Left ventricle myocardium superior (tissue), 1 donor: ENCODE measurements at regions not wholly inside any gene's neighbourhood (a gene's known extent, or its start where the extent isn't known, plus 50 kb on each side); places are given as distances from the start of the nearest gene placed in this dataset.

ENCODE experiments used
- ATAC-seq: fragments of 200-7000 bp; cut with Tn5 transposase; one replicate; pipeline ENCODE4 v1.9.1; 2020; ENCODE audit warnings: mild to moderate bottlenecking, moderate library complexity
- DNase-seq: peaks from one replicate; pipeline ENCODE4 v3.0.0-alpha.2; 2020
- intact Hi-C: fragments of 100-400 bp; cut with micrococcal nuclease; formaldehyde crosslinking; loops from one replicate; pipeline ENCODE4 v1.11.0; 2022
- donor health status: DM: no; HTN: yes; CAD: no; lungs with severe emphysema.

DNA sequence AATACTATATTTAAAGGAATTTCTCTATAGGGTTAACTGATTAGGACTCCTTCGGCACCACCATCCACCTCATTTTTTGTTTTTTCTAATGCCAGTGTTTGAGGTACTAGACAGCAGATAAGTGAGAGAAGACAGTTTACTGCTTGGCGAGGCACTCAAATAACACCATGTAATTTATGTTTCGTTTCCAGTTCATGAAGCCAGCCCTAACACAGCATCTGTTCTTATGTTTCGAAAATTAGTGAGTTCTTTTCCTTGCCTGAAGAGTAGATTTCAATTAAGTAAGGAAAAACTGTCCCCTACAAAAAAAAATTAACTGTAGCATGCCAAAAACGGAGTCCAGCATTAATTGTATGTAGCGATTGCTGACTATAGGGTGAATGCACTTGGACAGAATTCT, 409.1 kb downstream of the TBC1D4 start:
- DNase-seq (no peak), ATAC-seq (no peak)
- intact Hi-C loops, result no loop called here

GRCh38 chr13:75072368-75072767, 409.6 kb downstream of the TBC1D4 start:
- ATAC-seq, result no peak
- intact Hi-C loops, result no loop called here

GRCh38 chr13:75071796-75072195, 410.2 kb downstream of the TBC1D4 start:
- DNase-seq, result no peak
- intact Hi-C loops, result no loop called here
- no peak for ATAC-seq

More at GRCh38 chr13:75072368-75072767, 409.6 kb downstream of the TBC1D4 start:
- no peak for DNase-seq

- no peak for DNase-seq
- ATAC-seq, result no peak
- intact Hi-C loops, result no loop called here
These were observed 410.6 kb downstream of the TBC1D4 start for GRCh38 chr13:75071395-75071794.

- ATAC-seq, result no peak
- no peak for DNase-seq
- intact Hi-C loops, result no loop called here
These were observed 420.1 kb downstream of the TBC1D4 start for GRCh38 chr13:75061909-75062308.

DNA sequence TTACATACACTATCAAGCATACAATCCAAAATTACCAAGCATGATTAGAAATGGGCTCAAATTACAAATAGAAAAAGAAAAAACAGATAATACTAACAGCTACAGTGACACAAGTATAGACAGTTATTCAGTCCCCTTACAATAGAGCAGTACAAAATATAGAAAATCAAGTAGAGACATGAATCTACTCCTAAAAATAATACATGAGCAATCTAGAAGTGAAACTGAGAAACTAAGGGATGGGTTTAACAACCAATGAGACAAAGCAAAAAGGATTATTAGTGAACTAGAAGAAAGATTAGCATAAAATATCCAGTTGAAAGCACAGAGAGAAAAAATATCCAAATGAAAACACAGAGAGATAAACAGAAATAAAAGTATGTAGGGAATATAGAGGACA, 426.7 kb downstream of the TBC1D4 start:
- DNase-seq, result no peak
- intact Hi-C loops, result no loop called here
- ATAC-seq, result no peak

DNA sequence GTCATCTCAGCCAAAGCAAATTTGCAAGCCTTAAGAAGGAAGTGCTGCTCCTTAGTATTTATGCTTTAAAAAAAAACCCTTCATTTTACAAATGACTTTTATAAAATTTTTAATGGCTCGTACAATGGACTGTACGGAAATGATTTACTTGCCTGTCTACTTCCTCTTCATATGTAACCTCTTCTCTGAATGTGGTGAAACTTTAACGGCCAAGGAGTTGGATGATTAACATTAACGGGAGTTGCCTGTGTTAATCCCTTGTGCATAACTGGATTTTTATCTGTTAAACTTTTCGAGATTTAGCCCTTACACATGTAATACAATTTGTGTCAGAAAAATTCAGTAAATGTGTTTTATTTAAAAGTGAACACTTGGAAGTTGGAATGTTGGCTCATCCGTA, 429.4 kb downstream of the TBC1D4 start:
- no peak for ATAC-seq
- no peak for DNase-seq
- intact Hi-C loops, result no loop called here

GRCh38 chr13:75050419-75051046, 431.4 kb downstream of the TBC1D4 start:
- intact Hi-C loops, result no loop called here
- DNase-seq (no peak), ATAC-seq (no peak)

DNA sequence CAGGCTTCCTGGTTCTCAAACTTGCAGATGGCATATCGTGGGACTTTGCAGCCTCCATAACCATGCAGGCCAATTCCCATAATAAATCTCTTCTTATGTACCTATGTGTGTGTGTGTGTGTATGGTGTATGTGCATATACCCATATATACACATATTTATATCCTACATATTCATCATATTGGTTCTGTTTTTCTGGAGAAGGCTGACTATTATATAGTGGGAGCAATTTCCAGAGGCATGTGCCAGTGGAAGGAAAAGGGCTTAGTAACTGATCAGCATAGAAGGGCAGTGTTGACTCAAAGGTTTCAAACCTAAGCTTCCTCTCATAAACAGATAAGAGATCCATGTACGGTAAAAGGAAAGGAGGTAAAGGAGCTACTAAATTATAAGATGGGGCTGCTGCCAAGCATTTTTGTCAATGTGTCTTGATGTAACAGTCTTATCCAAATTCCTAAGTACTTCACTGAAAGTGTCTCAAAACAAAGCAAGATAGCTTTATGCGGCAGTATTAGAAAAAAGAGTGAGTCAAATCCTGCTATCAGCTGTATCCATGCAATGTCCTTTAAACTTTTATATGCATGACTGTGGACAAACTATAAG, 432.1 kb downstream of the TBC1D4 start:
- DNase-seq (no peak), ATAC-seq (no peak)
- intact Hi-C loops, result no loop called here

DNA sequence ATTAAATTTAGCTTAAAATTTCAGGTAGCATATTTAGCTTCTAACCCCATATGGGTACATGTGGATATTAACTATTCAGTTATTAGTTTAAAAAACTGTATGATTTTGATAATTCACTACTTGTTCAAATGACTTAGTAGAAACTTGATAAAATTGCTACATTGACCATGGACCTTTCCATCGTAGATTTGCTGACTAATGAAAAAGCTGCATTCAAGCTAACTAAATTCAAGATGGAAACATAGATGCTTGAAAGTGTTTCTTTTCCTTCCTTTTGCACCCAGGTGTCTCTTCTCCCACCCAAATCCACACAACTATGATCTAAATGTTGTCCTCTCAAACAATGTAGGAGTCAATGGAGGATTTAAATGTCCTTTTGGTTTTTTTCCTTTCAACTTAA, 439.2 kb downstream of the TBC1D4 start:
- DNase-seq (no peak), ATAC-seq (no peak)
- intact Hi-C loops, result no loop called here

GRCh38 chr13:75038393-75039113, 443.4 kb downstream of the TBC1D4 start:
- intact Hi-C loops, result no loop called here
- ATAC-seq, result no peak

DNA sequence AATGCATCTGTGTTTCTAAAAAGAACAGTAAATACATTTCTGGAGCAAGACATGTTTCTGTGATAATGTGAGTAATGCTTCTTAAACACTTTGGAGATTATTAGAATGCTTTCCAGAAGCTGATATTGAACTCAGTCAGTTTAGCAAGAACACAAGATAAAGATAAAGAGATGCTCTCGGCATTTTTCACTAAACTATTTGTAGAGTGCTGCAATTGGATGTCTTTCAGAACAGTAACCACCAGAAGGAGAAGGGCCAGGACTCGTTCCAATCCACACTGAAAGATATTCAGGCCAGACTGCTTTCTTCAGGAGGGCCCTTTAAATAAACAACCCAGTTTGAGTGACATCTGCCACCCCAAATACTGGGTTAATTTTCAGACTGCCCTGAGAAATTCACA, 456.0 kb downstream of the TBC1D4 start:
- no peak for ATAC-seq
- intact Hi-C loops, result no loop called here
- no peak for DNase-seq

More at GRCh38 chr13:75038393-75039113, 443.4 kb downstream of the TBC1D4 start:
- DNase-seq, result no peak

DNA sequence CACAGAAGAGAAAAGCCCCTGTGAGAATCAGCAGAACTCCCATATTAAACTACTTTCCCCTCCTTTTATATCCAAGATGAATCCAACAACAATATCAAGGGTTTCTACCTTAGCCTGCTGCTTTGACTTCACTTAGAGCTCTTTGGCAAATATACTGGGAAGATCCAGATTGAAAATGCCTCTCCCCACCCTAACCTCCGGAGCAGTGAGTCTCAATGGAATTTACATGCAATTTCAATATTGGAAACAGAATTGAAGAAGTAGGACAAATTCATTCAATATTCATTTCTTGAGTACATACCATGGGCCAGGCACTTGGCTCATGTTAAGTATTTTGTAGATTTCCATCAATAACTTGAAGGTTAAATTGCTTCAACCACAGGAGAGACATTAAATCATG, 457.4 kb downstream of the TBC1D4 start:
- ATAC-seq, result no peak

DNA sequence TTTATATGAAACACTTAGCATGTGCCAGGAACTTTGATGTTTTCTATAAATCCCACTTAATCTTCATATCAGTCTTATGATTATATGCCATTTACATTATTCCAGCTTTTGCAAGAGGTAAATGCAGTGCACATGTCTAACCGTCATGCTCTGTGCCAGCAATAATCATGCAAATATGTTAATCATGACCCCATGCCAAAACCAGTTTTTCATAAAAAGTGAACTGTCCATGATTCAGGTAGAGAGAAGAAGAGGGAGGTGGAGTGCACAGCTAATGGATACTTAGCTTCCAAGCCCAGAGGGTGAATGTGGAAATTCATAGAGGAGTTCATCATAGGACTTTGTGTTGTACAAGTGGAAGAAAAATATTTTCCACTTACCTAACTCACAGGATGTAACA, 458.4 kb downstream of the TBC1D4 start:
- intact Hi-C loops, result no loop called here
- DNase-seq (no peak), ATAC-seq (no peak)

More for the DNA sequence above, 457.4 kb downstream of the TBC1D4 start:
- intact Hi-C loops, result no loop called here
- no peak for DNase-seq

DNA sequence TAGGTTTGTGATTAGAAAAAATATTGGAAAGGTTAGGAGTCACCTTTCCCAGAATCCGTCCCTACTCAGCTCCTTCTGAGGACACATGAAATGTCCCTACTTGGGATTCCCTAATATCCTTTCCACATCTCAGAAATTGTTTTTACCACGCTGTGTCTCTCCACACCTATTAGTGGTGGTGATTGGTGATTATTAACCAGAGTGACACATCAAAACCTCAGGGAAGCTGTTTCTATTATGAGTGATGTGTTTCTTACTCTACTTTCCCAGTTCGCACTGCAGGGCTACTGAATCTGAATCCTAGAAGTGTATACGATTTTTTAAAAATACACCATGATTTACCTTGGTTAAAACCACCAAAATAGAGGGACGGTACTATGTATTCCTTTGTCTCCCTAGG, 460.8 kb downstream of the TBC1D4 start:
- DNase-seq (no peak), ATAC-seq (no peak)
- intact Hi-C loops, result no loop called here

- DNase-seq (no peak), ATAC-seq (no peak)
- intact Hi-C loops, result no loop called here
These were observed 465.7 kb downstream of the TBC1D4 start for GRCh38 chr13:75016225-75016624.

DNA sequence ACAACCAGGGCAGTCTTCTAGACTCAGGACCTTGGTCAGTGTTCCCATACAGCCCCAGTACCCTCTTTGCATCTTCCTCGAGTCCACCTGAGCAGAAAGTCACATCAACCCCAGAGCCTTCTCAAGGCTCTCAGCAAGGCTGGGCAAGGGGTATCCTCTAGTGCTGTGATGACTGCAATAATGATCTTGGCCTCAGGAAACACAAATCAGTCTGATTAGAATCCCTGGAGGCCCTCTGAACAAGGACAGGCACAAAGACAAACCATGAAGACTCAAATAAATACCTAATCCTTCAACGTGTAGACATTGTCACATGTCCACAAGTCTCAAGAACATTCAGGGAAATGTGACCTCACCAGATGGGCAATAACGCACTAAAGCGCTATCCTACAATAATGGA, 468.2 kb downstream of the TBC1D4 start:
- intact Hi-C loops, result no loop called here
- no peak for ATAC-seq
- no peak for DNase-seq

- intact Hi-C loops, result no loop called here
- ATAC-seq (no peak), DNase-seq (no peak)
These were observed 471.0 kb downstream of the TBC1D4 start for GRCh38 chr13:75010941-75011340.

GRCh38 chr13:75008926-75009325, 473.0 kb downstream of the TBC1D4 start:
- DNase-seq (no peak), ATAC-seq (no peak)
- intact Hi-C loops, result no loop called here

DNA sequence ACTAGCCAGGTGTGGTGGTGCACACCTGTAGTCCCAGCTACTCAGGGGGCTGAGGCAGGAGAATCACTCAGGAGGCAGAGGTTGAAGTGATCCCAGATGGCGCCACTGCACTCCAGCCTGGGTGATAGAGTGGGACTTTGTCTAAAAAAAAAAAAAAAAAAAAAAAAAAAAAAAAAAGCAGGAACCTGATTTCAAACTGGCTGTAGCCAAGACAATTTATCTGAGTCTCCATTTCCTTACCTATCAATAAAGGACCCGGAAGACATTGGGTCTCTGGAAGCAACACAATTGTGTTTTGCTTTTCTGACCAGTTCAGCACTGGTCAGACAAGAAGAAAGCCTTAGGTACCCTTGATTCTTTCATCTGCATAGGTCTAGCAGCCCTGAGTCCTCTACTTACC, 491.0 kb downstream of the TBC1D4 start:
- ATAC-seq, result no peak
- intact Hi-C loops, result no loop called here
- DNase-seq, result no peak
